ENCODE measurements at regions not wholly inside any gene's neighbourhood (a gene's known extent, or its start where the extent isn't known, plus 50 kb on each side); places are given as distances from the start of the nearest gene placed in this dataset.

- no peak overlapping the region for H3K27ac ChIP-seq
- TF ChIP-seq CTCF (conservative IDR thresholded peaks at IDR 0.05) = no peak
These were observed 302.7 kb upstream of the IRX3 start for GRCh38 chr16:54589326-54589725.

- no peak overlapping the region for H3K27ac ChIP-seq
- no peak for TF ChIP-seq CTCF (conservative IDR thresholded peaks at IDR 0.05)
These were observed 301.4 kb upstream of the IRX3 start for GRCh38 chr16:54588026-54588425.

- no peak for TF ChIP-seq CTCF (conservative IDR thresholded peaks at IDR 0.05)
These were observed 300.6 kb upstream of the IRX3 start for GRCh38 chr16:54587176-54587515.

GRCh38 chr16:54586474-54587175 is 300.0 kb upstream of the IRX3 start:
- no peak for TF ChIP-seq CTCF (conservative IDR thresholded peaks at IDR 0.05)
- no peak overlapping the region for H3K27ac ChIP-seq

More at GRCh38 chr16:54587176-54587515, 300.6 kb upstream of the IRX3 start:
- H3K27ac ChIP-seq = no peak overlapping the region

GRCh38 chr16:54585998-54586340 is 299.4 kb upstream of the IRX3 start:
- H3K27ac ChIP-seq = no peak overlapping the region

GRCh38 chr16:54585094-54585997 is 298.8 kb upstream of the IRX3 start:
- TF ChIP-seq CTCF (conservative IDR thresholded peaks at IDR 0.05) = no peak

More at GRCh38 chr16:54585998-54586340, 299.4 kb upstream of the IRX3 start:
- no peak for TF ChIP-seq CTCF (conservative IDR thresholded peaks at IDR 0.05)

GRCh38 chr16:54584121-54584520 is 297.5 kb upstream of the IRX3 start:
- no peak overlapping the region for H3K27ac ChIP-seq
- TF ChIP-seq CTCF (conservative IDR thresholded peaks at IDR 0.05) = no peak

More at GRCh38 chr16:54585094-54585997, 298.8 kb upstream of the IRX3 start:
- H3K27ac ChIP-seq = no peak overlapping the region

All from VCaP (cell line).